SIG-M5 (cell line): ENCODE measurements at regions not wholly inside any gene's neighbourhood (a gene's known extent, or its start where the extent isn't known, plus 50 kb on each side); places are given as distances from the start of the nearest gene placed in this dataset.
"Not testable (repeated sequence)": the region's sequence is repeated elsewhere in the genome, so short reads cannot be mapped to it uniquely, and the experiment has no call there.

ENCODE experiments used
- DNase-seq: peaks from one replicate; lab custom pipeline; 2025; lab: John Stamatoyannopoulos, UW

DNA sequence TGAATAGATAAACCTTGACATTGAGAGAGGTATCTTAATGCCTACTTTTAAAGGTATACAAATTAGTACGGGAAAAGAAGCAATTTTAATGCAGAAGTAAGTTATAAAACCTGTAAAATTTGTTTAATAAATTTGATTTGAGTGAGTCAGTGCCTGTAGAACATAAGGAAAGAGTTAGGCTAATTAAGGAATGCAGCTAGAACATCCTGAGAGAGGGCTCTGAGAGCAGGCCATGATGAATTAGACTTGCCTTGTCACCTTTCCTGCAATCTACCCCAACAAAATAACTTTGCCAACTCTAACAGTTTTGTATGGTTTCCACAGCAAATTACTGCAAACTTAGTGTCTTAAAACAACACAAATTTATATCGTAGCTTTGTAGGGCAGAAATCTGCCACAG lies 700.8 kb downstream of the RFPL4B start:
- no peak for DNase-seq

DNA sequence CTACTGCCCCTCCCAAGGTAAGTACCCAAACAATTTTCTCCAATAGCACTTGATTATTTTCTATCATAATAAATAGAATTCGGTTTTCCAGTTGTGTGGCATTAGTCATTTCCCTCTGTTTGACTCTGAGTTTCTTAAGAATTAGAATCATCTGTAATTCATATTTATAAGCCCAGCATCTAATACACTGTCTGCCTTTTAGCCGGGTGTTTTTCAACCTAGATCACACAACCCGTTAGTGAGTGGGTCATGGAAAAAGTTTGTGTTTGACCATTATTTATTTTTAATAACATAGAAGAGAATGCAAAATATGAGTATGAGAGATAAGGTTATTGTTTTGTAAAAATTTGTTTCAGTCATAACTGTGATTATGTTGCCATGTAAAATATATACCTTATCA lies 701.6 kb downstream of the RFPL4B start:
- DNase-seq = no peak

DNA sequence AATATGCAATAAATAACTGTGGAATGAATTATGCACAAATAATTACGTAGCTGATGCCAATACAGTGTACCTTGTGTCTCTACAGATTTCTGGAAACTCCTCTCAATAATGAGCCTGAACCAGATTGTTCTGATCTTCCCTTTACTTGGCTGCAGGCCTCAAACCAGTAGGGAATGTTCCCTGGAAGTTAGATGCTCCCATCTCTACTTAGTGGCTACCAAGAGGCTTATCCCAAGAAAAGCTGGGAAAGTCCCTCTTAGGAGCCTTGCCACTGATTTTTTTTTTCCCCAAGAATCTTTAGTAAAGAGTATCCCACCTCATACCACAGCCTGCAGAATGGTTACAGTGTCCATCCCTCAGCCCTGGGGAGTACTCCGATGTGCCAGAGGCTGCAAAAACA lies 702.1 kb downstream of the RFPL4B start:
- no peak for DNase-seq

GRCh38 chr6:113050010-113050858 lies 703.1 kb downstream of the RFPL4B start:
- no peak for DNase-seq

DNA sequence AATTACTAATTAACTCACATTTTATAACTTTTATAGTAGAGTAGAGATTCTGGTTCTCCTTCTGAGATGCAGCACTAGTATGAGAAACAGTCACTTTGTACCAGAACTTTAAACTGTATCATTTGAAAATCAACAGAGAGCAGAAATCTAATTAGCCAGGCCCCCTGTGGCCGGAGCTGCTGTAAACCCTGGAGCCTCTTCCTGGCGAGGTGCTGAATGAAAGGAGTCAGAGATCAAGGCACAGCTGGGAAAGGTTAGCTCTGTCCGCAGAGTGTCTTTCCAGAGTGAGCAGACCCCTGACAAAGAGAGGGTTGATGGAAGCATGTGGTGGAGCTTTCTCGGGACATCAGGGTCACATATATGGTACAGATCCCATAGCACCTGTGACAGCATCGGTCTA lies 703.8 kb downstream of the RFPL4B start:
- no peak for DNase-seq

DNA sequence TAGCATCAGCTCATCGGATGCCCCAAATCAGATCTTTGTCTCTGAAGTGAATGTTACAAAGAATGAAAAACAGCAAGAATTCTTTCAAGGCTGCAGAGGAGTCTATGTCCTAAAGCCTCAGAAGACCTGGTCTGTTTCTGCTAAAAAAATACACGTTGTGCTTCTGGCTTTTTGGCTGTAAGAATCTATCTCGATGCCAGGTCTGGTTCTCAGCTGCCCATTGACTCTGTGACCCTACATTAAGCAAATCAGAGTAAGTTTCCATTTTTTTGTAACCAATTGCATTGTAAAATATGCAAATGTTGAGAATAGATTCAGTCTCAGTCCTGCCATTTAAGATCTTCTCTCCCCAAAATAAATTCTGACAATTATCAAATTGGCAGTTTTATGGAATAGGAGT lies 705.4 kb downstream of the RFPL4B start:
- no peak for DNase-seq

DNA sequence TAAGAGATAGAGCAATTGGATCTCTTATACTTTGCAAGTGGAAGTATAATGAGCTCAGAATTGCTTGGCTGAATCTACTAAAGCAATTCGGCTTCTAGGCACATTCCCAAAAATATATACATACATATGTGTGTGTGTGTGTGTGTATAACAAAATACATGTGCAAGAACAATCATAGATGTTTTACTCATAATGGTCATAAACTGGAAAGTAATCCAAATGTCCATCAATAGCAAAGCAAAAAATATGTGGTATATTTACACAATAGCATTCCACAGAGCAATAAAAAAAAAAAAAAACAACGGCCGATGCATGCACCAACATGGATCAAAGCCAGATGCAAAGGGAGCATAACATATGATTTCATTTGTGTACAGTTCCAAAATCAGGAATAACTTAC lies 707.9 kb downstream of the RFPL4B start:
- DNase-seq = no peak

GRCh38 chr6:113055998-113056397 lies 708.9 kb downstream of the RFPL4B start:
- no peak for DNase-seq

DNA sequence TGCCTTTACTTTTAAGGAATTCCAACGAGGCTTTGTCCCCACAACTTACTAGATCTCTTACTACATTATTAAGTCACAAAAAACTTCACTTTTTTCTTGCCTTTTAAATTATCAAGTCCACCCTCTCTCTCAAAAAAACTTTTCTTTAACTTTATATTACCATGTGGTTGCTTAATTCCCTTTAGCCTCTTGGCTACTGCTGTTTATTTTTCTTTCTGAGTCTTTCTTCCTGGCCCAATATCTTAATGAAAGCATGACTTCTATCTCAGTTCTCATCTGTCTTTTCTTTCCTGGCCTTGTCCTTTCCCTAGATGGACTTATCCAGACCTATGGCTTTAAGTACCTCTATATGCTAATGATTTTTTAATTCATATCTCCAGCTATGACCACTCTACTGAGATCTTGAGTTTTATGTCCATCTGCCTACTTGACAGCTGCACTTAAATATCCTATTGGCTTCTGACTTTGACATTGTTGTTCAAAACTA lies 710.5 kb downstream of the RFPL4B start:
- no peak for DNase-seq

- DNase-seq = no peak
Observed at GRCh38 chr6:113060664-113061063, 713.5 kb downstream of the RFPL4B start.

- no peak for DNase-seq
Observed at GRCh38 chr6:113065611-113066010, 718.5 kb downstream of the RFPL4B start.

- no peak for DNase-seq
Observed at GRCh38 chr6:113067612-113068275, 720.6 kb downstream of the RFPL4B start.

GRCh38 chr6:113068570-113068969 lies 721.4 kb downstream of the RFPL4B start:
- no peak for DNase-seq

DNA sequence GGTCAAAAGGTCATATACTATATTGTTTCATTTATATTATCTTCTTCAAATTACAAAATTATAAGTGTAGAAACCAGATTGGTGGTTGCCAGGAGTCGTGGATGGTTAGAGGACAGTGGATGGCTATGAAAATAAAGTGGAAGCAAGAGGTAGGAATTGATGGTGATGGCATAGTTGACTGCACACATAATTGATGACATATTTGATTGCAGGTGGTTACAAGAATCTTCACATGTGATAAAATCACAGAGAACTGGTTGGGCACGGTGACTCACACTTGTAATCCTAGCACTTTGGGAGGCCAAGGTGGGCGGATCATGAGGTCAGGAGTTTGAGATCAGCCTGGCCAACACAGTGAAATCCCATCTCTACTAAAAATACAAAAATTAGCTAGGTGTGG lies 723.6 kb downstream of the RFPL4B start:
- DNase-seq = not testable (repeated sequence)

GRCh38 chr6:113073611-113074191 lies 726.6 kb downstream of the RFPL4B start:
- no peak for DNase-seq

- DNase-seq = no peak
Observed at GRCh38 chr6:113076116-113076515, 729.0 kb downstream of the RFPL4B start.

DNA sequence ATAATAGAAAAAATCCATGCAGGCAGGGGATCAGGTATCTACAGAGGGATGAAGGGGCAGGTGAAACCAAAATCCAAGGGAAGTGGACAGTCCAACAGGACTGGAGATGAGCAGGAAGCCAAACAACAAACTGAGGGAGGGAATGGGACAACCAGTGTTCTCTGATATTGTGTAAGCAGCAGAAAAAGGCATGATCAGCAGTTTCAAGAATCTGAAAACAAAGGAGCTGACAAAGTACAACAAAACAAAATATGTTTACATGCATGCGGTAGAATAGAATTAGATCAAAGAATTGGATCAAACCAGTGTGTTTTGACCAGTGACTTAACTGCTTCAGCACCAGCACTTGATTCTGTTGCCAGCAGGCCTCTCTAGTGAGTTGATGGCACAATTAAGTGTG lies 729.7 kb downstream of the RFPL4B start:
- DNase-seq = no peak

GRCh38 chr6:113077794-113078193 lies 730.7 kb downstream of the RFPL4B start:
- no peak for DNase-seq

GRCh38 chr6:113078791-113079190 lies 731.7 kb downstream of the RFPL4B start:
- no peak for DNase-seq

GRCh38 chr6:113082745-113083144 lies 735.6 kb downstream of the RFPL4B start:
- DNase-seq = no peak

GRCh38 chr6:113083947-113084346 lies 736.8 kb downstream of the RFPL4B start:
- no peak for DNase-seq

- DNase-seq = no peak
Observed at GRCh38 chr6:113089056-113089455, 741.9 kb downstream of the RFPL4B start.

GRCh38 chr6:113092795-113093194 lies 745.7 kb downstream of the RFPL4B start:
- DNase-seq = no peak
